GM08714 (cell line): ENCODE measurements at regions not wholly inside any gene's neighbourhood (a gene's known extent, or its start where the extent isn't known, plus 50 kb on each side); places are given as distances from the start of the nearest gene placed in this dataset.

Experiments used
- H3K4me3 ChIP-seq: fragments of 200-500 bp; sonication (Bioruptor generic); 2 replicates; pipeline ENCODE4 v1.5.1; 2014; ENCODE audit warnings: mild to moderate bottlenecking, low read length, inconsistent platforms
- ZNF274 ChIP-seq: IDR thresholded peaks from 2 replicates; pipeline ENCODE4 v1.6.1; 2012; ENCODE audit warnings: mild to moderate bottlenecking, low read depth, low read length

GRCh38 chr3:99506-99905, 97.1 kb upstream of the CHL1 start:
- no peak for TF ChIP-seq ZNF274
- no peak overlapping the region for H3K4me3 ChIP-seq

- no peak for TF ChIP-seq ZNF274
- H3K4me3 ChIP-seq, result no peak overlapping the region
Observed at GRCh38 chr3:102484-102883, 94.1 kb upstream of the CHL1 start.

GRCh38 chr3:103991-104390, 92.6 kb upstream of the CHL1 start:
- no peak for TF ChIP-seq ZNF274

GRCh38 chr3:105585-105984, 91.0 kb upstream of the CHL1 start:
- no peak overlapping the region for H3K4me3 ChIP-seq
- TF ChIP-seq ZNF274, result no peak

More at GRCh38 chr3:103991-104390, 92.6 kb upstream of the CHL1 start:
- H3K4me3 ChIP-seq, result no peak overlapping the region

- H3K4me3 ChIP-seq, result no peak overlapping the region
- no peak for TF ChIP-seq ZNF274
Observed at GRCh38 chr3:106619-107018, 89.9 kb upstream of the CHL1 start.

GRCh38 chr3:111143-112069, 85.2 kb upstream of the CHL1 start:
- H3K4me3 ChIP-seq, result no peak overlapping the region
- TF ChIP-seq ZNF274, result no peak

- no peak overlapping the region for H3K4me3 ChIP-seq
- TF ChIP-seq ZNF274, result no peak
Observed at GRCh38 chr3:112773-113172, 83.8 kb upstream of the CHL1 start.

GRCh38 chr3:118666-119065, 77.9 kb upstream of the CHL1 start:
- no peak overlapping the region for H3K4me3 ChIP-seq
- TF ChIP-seq ZNF274, result no peak

- H3K4me3 ChIP-seq, result no peak overlapping the region
- no peak for TF ChIP-seq ZNF274
Observed at GRCh38 chr3:123341-123740, 73.2 kb upstream of the CHL1 start.

GRCh38 chr3:124557-125179, 71.9 kb upstream of the CHL1 start:
- H3K4me3 ChIP-seq, result no peak overlapping the region
- TF ChIP-seq ZNF274, result no peak

GRCh38 chr3:128515-129172, 67.9 kb upstream of the CHL1 start:
- TF ChIP-seq ZNF274, result no peak
- no peak overlapping the region for H3K4me3 ChIP-seq

GRCh38 chr3:131151-131888, 65.2 kb upstream of the CHL1 start:
- H3K4me3 ChIP-seq, result no peak overlapping the region
- no peak for TF ChIP-seq ZNF274

- H3K4me3 ChIP-seq, result no peak overlapping the region
- TF ChIP-seq ZNF274, result no peak
Observed at GRCh38 chr3:132378-132777, 64.2 kb upstream of the CHL1 start.

- H3K4me3 ChIP-seq, result no peak overlapping the region
- TF ChIP-seq ZNF274, result no peak
Observed at GRCh38 chr3:132904-133303, 63.7 kb upstream of the CHL1 start.

- no peak overlapping the region for H3K4me3 ChIP-seq
- TF ChIP-seq ZNF274, result no peak
Observed at GRCh38 chr3:140748-141330, 55.7 kb upstream of the CHL1 start.
